Ishikawa (cell line): ENCODE measurements at regions not wholly inside any gene's neighbourhood (a gene's known extent, or its start where the extent isn't known, plus 50 kb on each side); places are given as distances from the start of the nearest gene placed in this dataset.

Experiments
- CEBPB ChIP-seq: IDR thresholded peaks from 2 replicates; pipeline ENCODE4 v1.6.1; 2012
- CREB1 ChIP-seq: IDR thresholded peaks from 2 replicates; pipeline ENCODE4 v1.6.1; 2012; ENCODE audit warnings: low read depth
- EGR1 ChIP-seq: IDR thresholded peaks from 2 replicates; pipeline ENCODE4 v1.6.1; 2012
- EP300 ChIP-seq: IDR thresholded peaks from 2 replicates; pipeline ENCODE4 v1.6.1; 2012; ENCODE audit warnings: borderline replicate concordance
- FOXM1 ChIP-seq: IDR thresholded peaks from 2 replicates; pipeline ENCODE4 v1.6.1; 2012; ENCODE audit warnings: low read depth, borderline replicate concordance
- NFIC ChIP-seq: IDR thresholded peaks from 2 replicates; pipeline ENCODE4 v1.6.1; 2012
- RAD21 ChIP-seq: IDR thresholded peaks from 2 replicates; pipeline ENCODE4 v1.6.1; 2012; ENCODE audit warnings: low read depth
- TAF1 ChIP-seq: IDR thresholded peaks from 2 replicates; pipeline ENCODE4 v1.6.1; 2012; ENCODE audit warnings: low read depth, mild to moderate bottlenecking
- TCF12 ChIP-seq: IDR thresholded peaks from 2 replicates; pipeline ENCODE4 v1.6.1; 2012; ENCODE audit warnings: low read depth
- TEAD4 ChIP-seq: IDR thresholded peaks from 2 replicates; pipeline ENCODE4 v1.6.1; 2012
- YY1 ChIP-seq: IDR thresholded peaks from 2 replicates; pipeline ENCODE4 v1.6.1; 2012; ENCODE audit warnings: low read depth
- ZBTB7A ChIP-seq: IDR thresholded peaks from 2 replicates; pipeline ENCODE4 v1.6.1; 2012; ENCODE audit warnings: low read depth
- TF ChIP-seq, protein P1 (sequence below): IDR thresholded peaks from 2 replicates; pipeline ENCODE4 v1.6.1; 2012
- TF ChIP-seq, protein P2 (sequence below): IDR thresholded peaks from 2 replicates; pipeline ENCODE4 v1.6.1; 2012
- TF ChIP-seq, protein P3 (sequence below): IDR thresholded peaks from 2 replicates; pipeline ENCODE4 v1.6.1; 2012; ENCODE audit warnings: low read depth, mild to moderate bottlenecking

DNA sequence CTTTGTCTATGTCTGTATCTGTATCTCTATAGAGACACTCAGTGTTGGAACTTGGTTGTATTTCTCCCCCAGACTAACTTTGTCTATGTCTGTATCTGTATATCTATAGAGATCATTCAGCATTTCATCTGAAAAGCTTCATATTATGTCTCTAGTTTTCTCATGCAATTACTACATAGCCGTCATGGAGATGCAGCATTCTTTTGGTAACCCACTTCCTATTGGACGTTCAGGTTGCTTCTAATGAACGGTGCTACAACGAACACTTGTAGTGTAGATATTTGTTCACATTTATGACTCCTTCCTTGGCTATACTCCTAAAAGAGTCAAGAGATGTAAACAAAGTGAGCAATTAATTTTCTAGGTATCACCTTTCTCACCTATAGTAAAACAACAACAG is 81.5 kb upstream of the KCNA1 start:
- TF ChIP-seq EGR1, result no peak
- no peak for TF ChIP-seq ZBTB7A
- no peak for TF ChIP-seq YY1
- TF ChIP-seq, protein P1, sequence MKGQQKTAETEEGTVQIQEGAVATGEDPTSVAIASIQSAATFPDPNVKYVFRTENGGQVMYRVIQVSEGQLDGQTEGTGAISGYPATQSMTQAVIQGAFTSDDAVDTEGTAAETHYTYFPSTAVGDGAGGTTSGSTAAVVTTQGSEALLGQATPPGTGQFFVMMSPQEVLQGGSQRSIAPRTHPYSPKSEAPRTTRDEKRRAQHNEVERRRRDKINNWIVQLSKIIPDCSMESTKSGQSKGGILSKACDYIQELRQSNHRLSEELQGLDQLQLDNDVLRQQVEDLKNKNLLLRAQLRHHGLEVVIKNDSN, result no peak
- TF ChIP-seq TEAD4, result no peak
- TF ChIP-seq EP300, result no peak
- no peak for TF ChIP-seq TAF1
- TF ChIP-seq NFIC, result no peak
- no peak for TF ChIP-seq TCF12
- TF ChIP-seq FOXM1, result no peak
- TF ChIP-seq, protein P2, sequence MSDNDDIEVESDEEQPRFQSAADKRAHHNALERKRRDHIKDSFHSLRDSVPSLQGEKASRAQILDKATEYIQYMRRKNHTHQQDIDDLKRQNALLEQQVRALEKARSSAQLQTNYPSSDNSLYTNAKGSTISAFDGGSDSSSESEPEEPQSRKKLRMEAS, result no peak

DNA sequence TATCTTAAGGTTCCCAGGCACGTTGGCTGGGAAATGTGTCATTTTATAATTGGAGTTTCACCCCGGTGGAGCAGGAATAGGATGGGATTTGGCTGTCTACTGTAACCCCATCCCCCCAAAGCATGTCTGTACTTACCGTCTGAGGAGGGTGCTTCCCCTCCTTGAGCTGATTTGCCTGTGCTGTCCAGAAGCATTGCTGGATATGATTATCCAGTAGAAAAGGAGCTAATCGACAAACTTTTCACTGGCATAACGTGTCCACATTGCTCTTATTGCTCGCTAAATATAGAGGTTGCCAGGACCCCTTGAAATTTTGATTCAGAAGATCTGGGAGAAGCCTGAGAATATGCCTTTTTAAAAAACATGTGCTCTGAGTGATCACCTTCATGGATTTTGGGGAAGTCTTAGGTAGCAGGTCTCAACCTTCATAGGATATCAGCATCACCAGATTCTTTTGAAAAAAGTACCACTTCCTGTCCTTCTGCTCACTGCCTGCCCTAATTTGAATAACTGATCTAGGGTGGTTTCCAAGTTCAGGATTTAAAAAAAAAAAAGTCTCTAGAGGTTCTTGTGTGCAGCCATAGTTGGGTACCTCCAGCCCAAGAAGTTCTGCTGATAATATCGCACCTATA is 80.4 kb upstream of the KCNA1 start:
- TF ChIP-seq FOXM1 (no peak), CREB1 (no peak), TCF12 (no peak), EP300 (no peak), TAF1 (no peak), RAD21 (no peak)
- TF ChIP-seq, protein P2, result no peak
- TF ChIP-seq, protein P3, sequence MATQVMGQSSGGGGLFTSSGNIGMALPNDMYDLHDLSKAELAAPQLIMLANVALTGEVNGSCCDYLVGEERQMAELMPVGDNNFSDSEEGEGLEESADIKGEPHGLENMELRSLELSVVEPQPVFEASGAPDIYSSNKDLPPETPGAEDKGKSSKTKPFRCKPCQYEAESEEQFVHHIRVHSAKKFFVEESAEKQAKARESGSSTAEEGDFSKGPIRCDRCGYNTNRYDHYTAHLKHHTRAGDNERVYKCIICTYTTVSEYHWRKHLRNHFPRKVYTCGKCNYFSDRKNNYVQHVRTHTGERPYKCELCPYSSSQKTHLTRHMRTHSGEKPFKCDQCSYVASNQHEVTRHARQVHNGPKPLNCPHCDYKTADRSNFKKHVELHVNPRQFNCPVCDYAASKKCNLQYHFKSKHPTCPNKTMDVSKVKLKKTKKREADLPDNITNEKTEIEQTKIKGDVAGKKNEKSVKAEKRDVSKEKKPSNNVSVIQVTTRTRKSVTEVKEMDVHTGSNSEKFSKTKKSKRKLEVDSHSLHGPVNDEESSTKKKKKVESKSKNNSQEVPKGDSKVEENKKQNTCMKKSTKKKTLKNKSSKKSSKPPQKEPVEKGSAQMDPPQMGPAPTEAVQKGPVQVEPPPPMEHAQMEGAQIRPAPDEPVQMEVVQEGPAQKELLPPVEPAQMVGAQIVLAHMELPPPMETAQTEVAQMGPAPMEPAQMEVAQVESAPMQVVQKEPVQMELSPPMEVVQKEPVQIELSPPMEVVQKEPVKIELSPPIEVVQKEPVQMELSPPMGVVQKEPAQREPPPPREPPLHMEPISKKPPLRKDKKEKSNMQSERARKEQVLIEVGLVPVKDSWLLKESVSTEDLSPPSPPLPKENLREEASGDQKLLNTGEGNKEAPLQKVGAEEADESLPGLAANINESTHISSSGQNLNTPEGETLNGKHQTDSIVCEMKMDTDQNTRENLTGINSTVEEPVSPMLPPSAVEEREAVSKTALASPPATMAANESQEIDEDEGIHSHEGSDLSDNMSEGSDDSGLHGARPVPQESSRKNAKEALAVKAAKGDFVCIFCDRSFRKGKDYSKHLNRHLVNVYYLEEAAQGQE, result no peak

DNA sequence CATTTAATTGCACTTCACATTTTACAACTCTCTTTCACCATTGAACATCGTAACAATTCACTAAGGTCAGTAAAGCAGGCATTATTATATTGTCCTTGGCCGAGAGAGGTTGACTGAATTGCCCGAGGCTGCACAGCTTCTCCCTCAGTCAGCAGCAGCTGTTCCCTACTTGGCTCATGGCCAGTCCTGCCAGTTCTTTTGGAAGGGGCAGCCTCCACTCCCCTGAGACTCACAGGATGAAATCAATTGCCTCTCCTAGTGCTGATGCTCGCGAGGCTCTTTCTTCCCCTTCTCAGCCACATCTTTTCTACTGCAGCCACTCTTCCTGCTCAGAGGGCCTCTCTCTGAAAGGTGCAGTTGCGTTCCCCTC is 79.9 kb upstream of the KCNA1 start:
- TF ChIP-seq NFIC (no peak), EGR1 (no peak)

DNA sequence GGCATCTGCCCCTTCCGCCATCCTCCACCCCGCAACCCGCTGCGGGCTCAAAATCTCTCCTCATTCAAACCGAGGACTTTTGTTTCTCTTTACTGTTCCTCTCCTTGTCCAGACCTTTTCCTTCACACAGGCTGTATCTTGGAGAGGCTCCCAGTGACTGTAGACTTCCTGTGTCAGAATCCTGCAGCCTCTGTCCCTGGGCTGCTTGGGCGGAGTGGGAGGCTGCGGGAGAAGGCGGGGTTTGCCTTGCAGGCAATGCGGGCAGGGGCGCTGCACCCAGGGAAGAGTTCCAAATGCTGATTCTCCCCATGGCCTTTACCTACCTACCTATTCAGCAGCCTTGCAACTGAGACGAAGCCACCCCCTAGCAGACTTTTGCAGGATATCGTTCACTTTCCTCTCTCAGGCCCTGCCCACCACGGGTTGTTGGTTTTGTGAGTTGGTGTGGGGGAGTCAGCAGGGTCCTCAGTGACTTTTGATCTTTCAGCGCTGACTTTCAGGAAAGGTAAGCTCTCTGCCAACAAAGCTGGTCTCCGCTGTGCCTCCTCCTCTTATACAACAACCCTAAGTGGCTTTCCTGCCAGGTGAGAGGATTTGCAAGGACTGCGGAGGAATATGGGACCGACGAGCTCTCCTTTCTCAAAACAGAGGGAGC is 79.0 kb upstream of the KCNA1 start:
- TF ChIP-seq FOXM1, result no peak
- TF ChIP-seq YY1, result no peak
- TF ChIP-seq CREB1, result no peak
- TF ChIP-seq, protein P3, result no peak
- TF ChIP-seq RAD21, result no peak
- no peak for TF ChIP-seq ZBTB7A
- TF ChIP-seq TEAD4, result no peak
- no peak for TF ChIP-seq EGR1
- TF ChIP-seq, protein P2, result no peak
- TF ChIP-seq EP300, result no peak

DNA sequence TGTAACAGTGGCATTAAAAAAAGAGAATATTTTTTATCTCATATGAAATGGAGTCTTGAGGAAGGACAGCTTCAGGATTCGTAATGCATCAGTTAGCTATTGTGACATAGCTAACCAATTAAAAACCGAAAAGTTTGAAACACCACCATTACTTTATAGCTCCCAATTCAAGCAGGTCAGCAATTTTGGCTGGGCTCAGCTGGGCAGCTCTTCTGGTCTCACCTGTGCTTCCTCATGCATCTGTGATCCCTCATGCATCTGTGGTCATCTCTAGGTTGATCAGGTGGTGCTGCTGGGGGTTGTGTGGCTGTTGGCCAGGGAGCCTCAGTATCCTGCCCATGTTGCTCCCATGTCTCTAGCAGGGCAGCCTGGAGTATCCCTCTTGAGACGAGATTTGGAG is 76.7 kb upstream of the KCNA1 start:
- TF ChIP-seq, protein P2, result no peak
- TF ChIP-seq EGR1 (no peak), FOXM1 (no peak), YY1 (no peak), CREB1 (no peak), ZBTB7A (no peak), RAD21 (no peak), EP300 (no peak), TCF12 (no peak), CEBPB (no peak), TEAD4 (no peak), NFIC (no peak), TAF1 (no peak)
- TF ChIP-seq, protein P1, result no peak
- TF ChIP-seq, protein P3, result no peak
